T-cell (primary cell): ENCODE measurements at regions not wholly inside any gene's neighbourhood (a gene's known extent, or its start where the extent isn't known, plus 50 kb on each side); places are given as distances from the start of the nearest gene placed in this dataset.

Experiments
- ATAC-seq, 4 experiments: fragments of 200-7000 bp in 3 of 4; fragments of 150-1000 bp in 1 of 4; cut with Tn5 transposase; replicated peaks in 1 of 4; 1 replicate in 3 of 4; 2 replicates in 1 of 4; pipeline ENCODE4 v1.10.0; 2021; ENCODE audit warnings: moderate library complexity in 3 of 4, mild to moderate bottlenecking in 2 of 4, moderate number of reproducible peaks in 1 of 4
- CTCF ChIA-PET, 2 donors: fragments of 300-600 bp; sonication (Branson Sonifier 250); formaldehyde crosslinking; loops; one replicate each; lab custom pipeline; 2022; ENCODE audit warnings: antibody characterized with exemption in 2 of 2; lab: Charles Lee
- POLR2A ChIA-PET, 2 donors: fragments of 300-600 bp; sonication (Branson Sonifier 250); formaldehyde crosslinking; loops; one replicate each; lab custom pipeline; 2022; ENCODE audit warnings: antibody characterized with exemption in 2 of 2; lab: Charles Lee
- DNase-seq, 35 experiments: peaks; one replicate each; pipeline versions ENCODE4 v3.0.0 to v3.0.0-alpha.2; 2013 to 2023
- H3K27ac ChIP-seq: one replicate; pipeline ENCODE4 v1.5.1; 2013; ENCODE audit warnings: low read length
- H3K27me3 ChIP-seq, 2 experiments: replicated peaks in 1 of 2; 1 replicate in 1 of 2; 2 replicates in 1 of 2; pipeline versions ENCODE4 v1.6.1 to v1.7.0; 2013; ENCODE audit warnings: low read length in 1 of 2, mixed read lengths in 1 of 2; ENCODE audit not compliant: control insufficient read depth in 2 of 2, insufficient read depth in 2 of 2; ENCODE audit errors: extremely low read depth in 1 of 2
- H3K36me3 ChIP-seq, 2 donors: 1 replicate in 1 of 2; 2 replicates in 1 of 2; pipeline versions ENCODE4 v1.6.1 to v1.7.0; 2013; ENCODE audit warnings: low read length in 1 of 2; ENCODE audit not compliant: control insufficient read depth in 2 of 2, insufficient read depth in 1 of 2; ENCODE audit errors: extremely low read depth in 1 of 2
- H3K4me1 ChIP-seq, 2 experiments: 1 replicate in 1 of 2; 2 replicates in 1 of 2; pipeline versions ENCODE4 v1.6.1 to v1.7.0; 2013; ENCODE audit warnings: low read length in 2 of 2, mixed read lengths in 1 of 2; ENCODE audit not compliant: insufficient read depth in 2 of 2, control insufficient read depth in 1 of 2; ENCODE audit errors: extremely low read depth in 1 of 2
- H3K4me3 ChIP-seq, 2 donors: 1 replicate in 1 of 2; 2 replicates in 1 of 2; pipeline versions ENCODE4 v1.5.1 to v1.7.0; 2013; ENCODE audit warnings: mild to moderate bottlenecking in 2 of 2, low read length in 1 of 2, moderate library complexity in 1 of 2; ENCODE audit not compliant: control insufficient read depth in 1 of 2; ENCODE audit errors: extremely low read depth in 1 of 2
- H3K9me3 ChIP-seq: 2 replicates; pipeline ENCODE4 v1.7.0; 2013
- H3K27ac Mint-ChIP-seq, 2 donors: one replicate each; pipeline ENCODE4 v1.8.0; 2020 to 2021; ENCODE audit warnings: mild to moderate bottlenecking in 2 of 2, mixed read lengths in 2 of 2
- H3K27me3 Mint-ChIP-seq, 2 donors: one replicate each; pipeline ENCODE4 v1.8.0; 2021 to 2022; ENCODE audit warnings: mixed read lengths in 2 of 2
- H3K36me3 Mint-ChIP-seq: one replicate; pipeline ENCODE4 v1.8.0; 2021; ENCODE audit warnings: mixed read lengths
- H3K4me1 Mint-ChIP-seq, 3 donors: one replicate each; pipeline ENCODE4 v1.8.0; 2020 to 2022; ENCODE audit warnings: mixed read lengths in 3 of 3, mild to moderate bottlenecking in 1 of 3
- H3K4me3 Mint-ChIP-seq, 3 donors: one replicate each; pipeline ENCODE4 v1.8.0; 2020 to 2022; ENCODE audit warnings: mild to moderate bottlenecking in 3 of 3, mixed read lengths in 3 of 3, moderate library complexity in 3 of 3
- H3K9me3 Mint-ChIP-seq, 3 donors: one replicate each; pipeline ENCODE4 v1.8.0; 2020 to 2022; ENCODE audit warnings: mixed read lengths in 3 of 3
- WGBS: methylation state at CpG from one replicate; pipeline ENCODE4 v1.1.5; 2013; ENCODE audit warnings: missing lambda C conversion rate; ENCODE audit not compliant: insufficient coverage; 5-methylcytosine and 5-hydroxymethylcytosine counted together

DNA sequence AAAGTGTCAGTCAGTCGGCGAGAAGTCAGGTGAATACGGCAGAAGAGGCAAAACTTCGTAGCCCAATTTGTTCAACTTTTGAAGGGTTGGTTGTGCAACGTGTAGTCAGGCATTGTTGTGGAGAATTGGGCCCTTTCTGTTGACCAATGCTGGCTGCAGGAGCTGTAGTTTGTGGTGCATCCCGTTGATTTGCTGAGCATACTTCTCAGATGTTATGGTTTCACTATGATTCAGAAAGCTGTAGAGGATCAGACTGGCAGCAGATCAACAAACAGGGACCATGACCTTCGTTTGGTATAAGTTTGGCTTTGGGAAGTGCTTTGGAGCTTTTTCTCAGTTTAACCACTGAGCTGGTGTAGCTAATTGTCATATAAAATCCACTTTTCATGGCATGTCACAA, 190.2 kb upstream of the ADAMTS5 start:
- H3K36me3 Mint-ChIP-seq = no peaks in the 10 kb centered on the region
- ChIA-PET CTCF (interaction anchor here in 1 of 2 donors (0.6 kb wide), 1 partner anchor 924 kb away, joined by 5 read pairs; no protein-coding TSS in a partner anchor), POLR2A (no interaction called here)
- no peaks in the 10 kb centered on the region for H3K27me3 ChIP-seq
- WGBS = 62% methylated on average over 7 of the region's 7 CpGs
- no peaks in the 10 kb centered on the region for H3K4me1 Mint-ChIP-seq
- ATAC-seq (no peak), DNase-seq (no peak)
- no peaks in the 10 kb centered on the region for H3K9me3 ChIP-seq
- no peak overlapping the region for H3K4me3 Mint-ChIP-seq
- no peaks in the 10 kb centered on the region for H3K36me3 ChIP-seq
- H3K4me3 ChIP-seq = no peak overlapping the region
- H3K27me3 Mint-ChIP-seq = no peaks in the 10 kb centered on the region
- no peaks in the 10 kb centered on the region for H3K4me1 ChIP-seq
- H3K27ac ChIP-seq = no peak overlapping the region
- H3K27ac Mint-ChIP-seq = no peak overlapping the region
- peaks cover 0 to 4% (median 3%) of the 10 kb centered on the region in 3 donors for H3K9me3 Mint-ChIP-seq

DNA sequence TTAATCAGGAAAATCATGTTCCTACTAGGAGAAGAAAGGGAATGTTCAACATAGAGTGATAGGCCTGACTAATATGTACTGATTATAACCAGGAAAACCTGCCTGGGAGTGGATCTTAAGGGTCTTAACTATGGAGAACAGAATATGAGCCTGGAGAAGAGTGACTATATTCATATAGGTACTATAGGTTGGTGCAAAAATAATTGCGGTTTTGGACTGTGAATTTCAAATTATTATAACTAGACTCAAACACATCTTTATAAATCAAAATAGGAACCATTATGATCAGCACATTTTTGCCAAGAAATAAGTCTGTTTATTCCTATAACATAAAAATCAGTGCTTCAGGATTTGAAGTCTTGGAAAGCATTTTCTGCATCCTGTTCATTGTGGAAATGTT, 189.8 kb upstream of the ADAMTS5 start:
- ChIA-PET POLR2A (no interaction called here), CTCF (interaction anchor here in 1 of 2 donors (0.6 kb wide), 1 partner anchor 924 kb away, joined by 5 read pairs; no protein-coding TSS in a partner anchor)
- H3K4me1 ChIP-seq = no peaks in the 10 kb centered on the region
- Mint-ChIP-seq H3K4me1 (no peaks in the 10 kb centered on the region), H3K27ac (no peak overlapping the region), H3K36me3 (no peaks in the 10 kb centered on the region), H3K4me3 (no peak overlapping the region), H3K9me3 (peaks cover 0 to 4% (median 3%) of the 10 kb centered on the region in 3 donors), H3K27me3 (no peaks in the 10 kb centered on the region)
- no peaks in the 10 kb centered on the region for H3K27me3 ChIP-seq
- no peak for DNase-seq
- no peak overlapping the region for H3K27ac ChIP-seq
- H3K4me3 ChIP-seq = no peak overlapping the region
- H3K36me3 ChIP-seq = no peaks in the 10 kb centered on the region
- H3K9me3 ChIP-seq = no peaks in the 10 kb centered on the region
- no CpG with 5 or more reads among the region's 1 CpG for WGBS
- ATAC-seq = no peak

DNA sequence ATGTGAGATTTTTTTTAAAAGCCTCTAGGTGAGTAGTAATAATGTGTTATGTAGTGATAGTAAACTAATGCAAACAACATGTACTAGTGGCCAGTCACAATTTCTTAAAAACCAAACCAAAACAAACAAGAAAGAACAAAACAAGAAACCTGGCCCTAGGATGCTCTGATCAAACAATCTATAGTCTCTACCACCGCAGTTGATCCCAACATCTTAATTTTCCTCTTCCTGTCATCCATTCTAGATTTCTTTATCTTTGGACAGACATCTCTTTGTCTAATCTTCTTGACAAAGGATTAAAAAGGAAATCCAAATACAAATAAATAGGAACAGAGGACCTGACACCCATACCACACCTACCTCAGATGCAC, 188.2 kb upstream of the ADAMTS5 start:
- POLR2A ChIA-PET = no interaction called here
- H3K36me3 Mint-ChIP-seq = no peaks in the 10 kb centered on the region
- H3K9me3 ChIP-seq = no peaks in the 10 kb centered on the region
- no peak overlapping the region for H3K4me3 Mint-ChIP-seq
- no peaks in the 10 kb centered on the region for H3K27me3 ChIP-seq
- no peak overlapping the region for H3K27ac Mint-ChIP-seq
- no peaks in the 10 kb centered on the region for H3K4me1 ChIP-seq
- DNase-seq (no peak), ATAC-seq (no peak)
- peaks cover 6 to 18% (median 6%) of the 10 kb centered on the region in 3 donors for H3K9me3 Mint-ChIP-seq
- H3K4me3 ChIP-seq = no peak overlapping the region
- H3K36me3 ChIP-seq = no peaks in the 10 kb centered on the region
- CTCF ChIA-PET = no interaction called here
- no peak overlapping the region for H3K27ac ChIP-seq
- WGBS = 80% methylated on average over 1 of the region's 1 CpG
- no peaks in the 10 kb centered on the region for H3K27me3 Mint-ChIP-seq
- H3K4me1 Mint-ChIP-seq = no peaks in the 10 kb centered on the region

DNA sequence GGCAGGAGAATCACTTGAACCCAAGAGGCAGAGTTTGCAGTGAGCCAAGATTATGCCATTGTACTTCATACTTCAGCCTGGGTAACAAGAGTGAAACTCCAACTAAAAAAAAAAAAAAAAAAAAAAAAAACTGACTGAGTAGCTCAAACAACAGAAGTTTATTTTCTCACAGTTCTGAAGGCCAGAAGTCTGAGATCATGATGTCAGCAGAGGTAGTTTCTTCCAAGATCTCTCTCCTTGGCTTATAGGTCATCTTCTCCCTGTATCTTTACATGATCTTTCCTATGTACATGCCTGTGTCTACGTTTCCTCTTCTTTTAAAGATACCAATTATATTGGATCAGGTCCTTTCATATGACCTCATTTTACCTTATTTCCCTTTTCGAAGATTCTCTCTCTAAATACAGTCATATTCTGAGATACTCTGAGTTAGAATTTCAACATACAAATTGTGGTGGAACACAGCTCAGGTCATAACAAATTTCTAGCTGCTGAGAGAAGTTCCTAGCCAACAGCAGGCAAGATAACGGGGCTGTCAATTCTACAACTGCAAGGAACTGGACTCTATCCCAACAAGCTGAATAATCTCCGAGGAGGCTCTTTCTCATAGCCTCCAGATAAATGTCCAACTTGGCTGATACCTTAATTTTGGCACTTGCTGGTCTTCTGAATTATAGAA, 187.7 kb upstream of the ADAMTS5 start:
- Mint-ChIP-seq H3K27ac (no peak overlapping the region), H3K9me3 (peaks cover 6 to 20% (median 10%) of the 10 kb centered on the region in 3 donors), H3K4me3 (no peak overlapping the region), H3K27me3 (no peaks in the 10 kb centered on the region), H3K4me1 (no peaks in the 10 kb centered on the region), H3K36me3 (no peaks in the 10 kb centered on the region)
- Histone ChIP-seq H3K4me3 (no peak overlapping the region), H3K36me3 (no peaks in the 10 kb centered on the region), H3K27ac (no peak overlapping the region), H3K4me1 (no peaks in the 10 kb centered on the region), H3K27me3 (no peaks in the 10 kb centered on the region), H3K9me3 (no peaks in the 10 kb centered on the region)
- ChIA-PET CTCF (no interaction called here), POLR2A (interaction anchor here in 1 of 2 donors (0.6 kb wide), 1 partner anchor 54 kb away, joined by 3 read pairs; no protein-coding TSS in a partner anchor)
- WGBS = no CpG with 5 or more reads among the region's 4 CpGs
- no peak for ATAC-seq
- DNase-seq = no peak

DNA sequence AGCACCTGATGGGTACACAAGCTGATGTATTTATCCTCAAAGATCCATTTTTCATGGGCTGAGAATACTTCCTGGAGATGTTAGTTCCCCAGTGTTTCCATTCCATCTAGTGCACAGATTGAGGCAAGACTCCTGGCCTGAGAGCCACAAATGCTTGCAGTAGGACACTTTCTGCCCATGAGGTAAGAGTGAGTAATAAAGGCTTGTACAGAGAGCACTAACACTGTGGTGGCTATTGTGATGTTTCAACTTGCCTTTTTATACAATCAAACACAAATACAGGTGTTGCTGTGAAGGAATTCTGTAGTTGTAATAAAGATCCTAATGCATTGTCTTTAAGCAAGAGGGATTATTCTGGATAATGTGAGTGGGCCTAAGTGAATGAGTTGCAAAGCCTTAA, 186.1 kb upstream of the ADAMTS5 start:
- Histone ChIP-seq H3K27ac (no peak overlapping the region), H3K9me3 (no peaks in the 10 kb centered on the region), H3K36me3 (no peaks in the 10 kb centered on the region), H3K4me1 (no peaks in the 10 kb centered on the region), H3K27me3 (no peaks in the 10 kb centered on the region), H3K4me3 (no peak overlapping the region)
- ChIA-PET CTCF (no interaction called here), POLR2A (no interaction called here)
- H3K27me3 Mint-ChIP-seq = no peaks in the 10 kb centered on the region
- no peak for DNase-seq
- no peak for ATAC-seq
- H3K27ac Mint-ChIP-seq = no peak overlapping the region
- no peaks in the 10 kb centered on the region for H3K36me3 Mint-ChIP-seq
- no peaks in the 10 kb centered on the region for H3K4me1 Mint-ChIP-seq
- peaks cover 9 to 23% (median 16%) of the 10 kb centered on the region in 3 donors for H3K9me3 Mint-ChIP-seq
- no peak overlapping the region for H3K4me3 Mint-ChIP-seq

DNA sequence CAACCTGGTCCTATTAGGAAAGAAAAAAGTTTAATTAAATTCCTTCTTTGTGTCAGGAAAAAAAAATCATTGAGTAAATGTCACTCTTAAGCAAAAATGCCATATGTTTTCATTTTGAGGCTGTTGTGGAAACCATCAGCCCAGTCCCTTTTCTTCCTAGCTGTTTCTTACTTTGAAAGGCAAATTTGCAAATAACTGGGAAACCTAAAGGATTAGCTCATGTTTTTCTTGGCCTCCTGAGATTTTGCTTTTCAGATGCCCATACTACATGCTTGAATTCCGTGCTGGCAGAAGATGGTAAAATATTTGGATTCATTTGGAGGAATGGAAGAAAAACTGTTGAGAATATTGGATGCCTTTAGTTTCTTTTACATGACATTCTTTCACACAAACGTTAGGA, 182.1 kb upstream of the ADAMTS5 start:
- POLR2A ChIA-PET = no interaction called here

More for the DNA sequence above, 182.1 kb upstream of the ADAMTS5 start:
- WGBS = no CpG with 5 or more reads among the region's 2 CpGs
- H3K4me1 ChIP-seq = no peaks in the 10 kb centered on the region
- no peak overlapping the region for H3K4me3 ChIP-seq
- ATAC-seq (no peak), DNase-seq (no peak)
- Mint-ChIP-seq H3K4me3 (no peak overlapping the region), H3K27ac (no peak overlapping the region), H3K9me3 (peaks cover 10 to 25% (median 15%) of the 10 kb centered on the region in 3 donors), H3K4me1 (no peaks in the 10 kb centered on the region), H3K27me3 (no peaks in the 10 kb centered on the region), H3K36me3 (no peaks in the 10 kb centered on the region)
- H3K9me3 ChIP-seq = no peaks in the 10 kb centered on the region
- no peaks in the 10 kb centered on the region for H3K27me3 ChIP-seq
- H3K27ac ChIP-seq = no peak overlapping the region
- H3K36me3 ChIP-seq = no peaks in the 10 kb centered on the region
- CTCF ChIA-PET = interaction anchor here in 1 of 2 donors (0.7 kb wide), 1 partner anchor 9 kb away, joined by 4 read pairs; no protein-coding TSS in a partner anchor
